GM12878 (cell line): ENCODE measurements at regions not wholly inside any gene's neighbourhood (a gene's known extent, or its start where the extent isn't known, plus 50 kb on each side); places are given as distances from the start of the nearest gene placed in this dataset.

Experiments
- ASH2L ChIP-seq: fragments of 300-600, 200-600 bp; sonication (generic); IDR thresholded peaks from 2 replicates; pipeline ENCODE4 v1.6.1; 2017; ENCODE audit warnings: low read depth, mild to moderate bottlenecking, borderline replicate concordance
- ATF3 ChIP-seq: IDR thresholded peaks from 2 replicates; pipeline ENCODE4 v1.6.1; 2011; ENCODE audit warnings: low read depth, mild to moderate bottlenecking, low read length, moderate library complexity, borderline replicate concordance; ENCODE audit errors: extremely low read depth
- ATF7 ChIP-seq: fragments of 450-650 bp; IDR thresholded peaks from 2 replicates; pipeline ENCODE4 v1.6.1; 2016; ENCODE audit warnings: low read depth, mild to moderate bottlenecking
- CREB1 ChIP-seq: IDR thresholded peaks from 2 replicates; pipeline ENCODE4 v1.6.1; 2012; ENCODE audit warnings: low read depth, mild to moderate bottlenecking, inconsistent platforms
- EED ChIP-seq: sonication (generic); IDR thresholded peaks from 2 replicates; pipeline ENCODE4 v1.6.1; 2016; ENCODE audit warnings: antibody characterized with exemption, low read depth
- GABPA ChIP-seq: IDR thresholded peaks from 2 replicates; pipeline ENCODE4 v1.6.1; 2014; ENCODE audit warnings: antibody characterized with exemption, low read depth, mild to moderate bottlenecking, inconsistent platforms
- GATAD2B ChIP-seq: fragments of 450-650 bp; conservative IDR thresholded peaks from 2 replicates; pipeline ENCODE4 v1.6.1; 2017; ENCODE audit warnings: low read depth, mild to moderate bottlenecking, moderate library complexity
- HDAC6 ChIP-seq: fragments of 200-600 bp; sonication (generic); IDR thresholded peaks from one replicate; pipeline ENCODE4 v1.8.0; 2017; ENCODE audit warnings: antibody characterized with exemption; ENCODE audit not compliant: unreplicated experiment
- KAT2A ChIP-seq: conservative IDR thresholded peaks from 2 replicates; pipeline ENCODE4 v1.6.1; 2011; ENCODE audit warnings: low read depth, low read length; ENCODE audit not compliant: control insufficient read depth
- LARP7 ChIP-seq: fragments of 450-650 bp; IDR thresholded peaks from 2 replicates; pipeline ENCODE4 v1.6.1; 2017; ENCODE audit warnings: mild to moderate bottlenecking
- NR2C2 ChIP-seq: IDR thresholded peaks from 2 replicates; pipeline ENCODE4 v1.6.1; 2011; ENCODE audit warnings: borderline replicate concordance, low read depth; ENCODE audit not compliant: control insufficient read depth, insufficient read length
- NRF1 ChIP-seq: conservative IDR thresholded peaks from 2 replicates; pipeline ENCODE4 v1.6.1; 2011; ENCODE audit warnings: mild to moderate bottlenecking, low read depth, low read length, improper control_type of control experiment
- PKNOX1 ChIP-seq: fragments of 450-650 bp; IDR thresholded peaks from 2 replicates; pipeline ENCODE4 v1.6.1; 2016; ENCODE audit warnings: mild to moderate bottlenecking
- PML ChIP-seq: IDR thresholded peaks from 2 replicates; pipeline ENCODE4 v1.6.1; 2012; ENCODE audit warnings: low read length, inconsistent platforms
- SMAD5 ChIP-seq: IDR thresholded peaks from 2 replicates; pipeline ENCODE4 v1.6.1; 2016; ENCODE audit warnings: antibody characterized with exemption, low read depth
- STAT1 ChIP-seq: fragments of 450-650 bp; conservative IDR thresholded peaks from 2 replicates; pipeline ENCODE4 v1.6.1; 2014; ENCODE audit warnings: antibody characterized with exemption, mild to moderate bottlenecking
- TAF1 ChIP-seq: IDR thresholded peaks from 2 replicates; pipeline ENCODE4 v1.6.1; 2011; ENCODE audit warnings: mild to moderate bottlenecking, low read depth, low read length, borderline replicate concordance
- TARDBP ChIP-seq: IDR thresholded peaks from 2 replicates; pipeline ENCODE4 v1.6.1; 2016; ENCODE audit warnings: borderline replicate concordance
- TBL1XR1 ChIP-seq: IDR thresholded peaks from 2 replicates; pipeline ENCODE4 v1.6.1; 2012; ENCODE audit warnings: low read depth, low read length, improper control_type of control experiment
- TCF3 ChIP-seq: IDR thresholded peaks from 2 replicates; pipeline ENCODE4 v1.6.1; 2012; ENCODE audit warnings: low read depth, mild to moderate bottlenecking, low read length, borderline replicate concordance; ENCODE audit not compliant: insufficient read depth
- TCF7 ChIP-seq: IDR thresholded peaks from 2 replicates; pipeline ENCODE4 v1.6.1; 2014; ENCODE audit warnings: antibody characterized with exemption, borderline replicate concordance
- WRNIP1 ChIP-seq: IDR thresholded peaks from 2 replicates; pipeline ENCODE4 v1.6.1; 2011; ENCODE audit warnings: low read depth, low read length, improper control_type of control experiment, borderline replicate concordance
- YBX1 ChIP-seq: fragments of 450-650 bp; IDR thresholded peaks from 2 replicates; pipeline ENCODE4 v1.6.1; 2016; ENCODE audit warnings: antibody characterized with exemption
- ZNF622 ChIP-seq: fragments of 450-650 bp; IDR thresholded peaks from 2 replicates; pipeline ENCODE4 v1.6.1; 2017; ENCODE audit warnings: mild to moderate bottlenecking, inconsistent platforms
- TF ChIP-seq, protein P1 (sequence below): IDR thresholded peaks from 2 replicates; pipeline ENCODE4 v1.6.1; 2012; ENCODE audit warnings: improper control_type of control experiment, low read depth, low read length; ENCODE audit not compliant: insufficient replicate concordance

DNA sequence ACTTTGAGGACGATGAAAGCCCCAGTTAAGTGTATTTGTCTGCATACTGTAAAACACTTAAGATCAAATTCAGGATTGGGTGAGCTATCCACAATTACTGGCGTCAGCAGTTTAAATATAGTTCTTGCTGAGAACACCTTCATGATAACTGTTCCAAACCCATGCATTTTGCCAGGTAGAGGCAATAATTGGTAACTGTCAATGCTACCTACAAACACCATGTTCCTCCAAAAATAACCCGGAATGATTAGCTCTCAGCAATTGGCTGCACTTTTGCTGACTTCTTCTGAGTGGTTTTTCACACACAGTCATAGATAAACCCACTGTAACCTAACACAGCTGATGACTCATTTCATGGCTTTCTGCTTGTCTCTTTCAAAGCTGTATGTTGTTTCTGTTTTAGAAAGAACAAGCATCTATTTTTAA is 1358.6 kb upstream of the GJE1 start (continued):
- TF ChIP-seq ASH2L (no peak), SMAD5 (no peak), STAT1 (no peak), KAT2A (no peak), PKNOX1 (no peak), NR2C2 (no peak), LARP7 (no peak), HDAC6 (no peak), ATF7 (peak; percentile 68), PML (no peak), GABPA (0 out of 2 replicates have a peak, but pooled peaks have one; percentile 17), YBX1 (no peak), TCF3 (no peak), EED (no peak), TAF1 (no peak), ATF3 (no peak), ZNF622 (no peak), TCF7 (peak; percentile 79), GATAD2B (no peak), WRNIP1 (no peak), TBL1XR1 (no peak; the same call in 1 of the 2 replicates), TARDBP (no peak), CREB1 (peak; percentile 45; the same call in 1 of the 2 replicates), NRF1 (no peak)
- TF ChIP-seq, protein P1, sequence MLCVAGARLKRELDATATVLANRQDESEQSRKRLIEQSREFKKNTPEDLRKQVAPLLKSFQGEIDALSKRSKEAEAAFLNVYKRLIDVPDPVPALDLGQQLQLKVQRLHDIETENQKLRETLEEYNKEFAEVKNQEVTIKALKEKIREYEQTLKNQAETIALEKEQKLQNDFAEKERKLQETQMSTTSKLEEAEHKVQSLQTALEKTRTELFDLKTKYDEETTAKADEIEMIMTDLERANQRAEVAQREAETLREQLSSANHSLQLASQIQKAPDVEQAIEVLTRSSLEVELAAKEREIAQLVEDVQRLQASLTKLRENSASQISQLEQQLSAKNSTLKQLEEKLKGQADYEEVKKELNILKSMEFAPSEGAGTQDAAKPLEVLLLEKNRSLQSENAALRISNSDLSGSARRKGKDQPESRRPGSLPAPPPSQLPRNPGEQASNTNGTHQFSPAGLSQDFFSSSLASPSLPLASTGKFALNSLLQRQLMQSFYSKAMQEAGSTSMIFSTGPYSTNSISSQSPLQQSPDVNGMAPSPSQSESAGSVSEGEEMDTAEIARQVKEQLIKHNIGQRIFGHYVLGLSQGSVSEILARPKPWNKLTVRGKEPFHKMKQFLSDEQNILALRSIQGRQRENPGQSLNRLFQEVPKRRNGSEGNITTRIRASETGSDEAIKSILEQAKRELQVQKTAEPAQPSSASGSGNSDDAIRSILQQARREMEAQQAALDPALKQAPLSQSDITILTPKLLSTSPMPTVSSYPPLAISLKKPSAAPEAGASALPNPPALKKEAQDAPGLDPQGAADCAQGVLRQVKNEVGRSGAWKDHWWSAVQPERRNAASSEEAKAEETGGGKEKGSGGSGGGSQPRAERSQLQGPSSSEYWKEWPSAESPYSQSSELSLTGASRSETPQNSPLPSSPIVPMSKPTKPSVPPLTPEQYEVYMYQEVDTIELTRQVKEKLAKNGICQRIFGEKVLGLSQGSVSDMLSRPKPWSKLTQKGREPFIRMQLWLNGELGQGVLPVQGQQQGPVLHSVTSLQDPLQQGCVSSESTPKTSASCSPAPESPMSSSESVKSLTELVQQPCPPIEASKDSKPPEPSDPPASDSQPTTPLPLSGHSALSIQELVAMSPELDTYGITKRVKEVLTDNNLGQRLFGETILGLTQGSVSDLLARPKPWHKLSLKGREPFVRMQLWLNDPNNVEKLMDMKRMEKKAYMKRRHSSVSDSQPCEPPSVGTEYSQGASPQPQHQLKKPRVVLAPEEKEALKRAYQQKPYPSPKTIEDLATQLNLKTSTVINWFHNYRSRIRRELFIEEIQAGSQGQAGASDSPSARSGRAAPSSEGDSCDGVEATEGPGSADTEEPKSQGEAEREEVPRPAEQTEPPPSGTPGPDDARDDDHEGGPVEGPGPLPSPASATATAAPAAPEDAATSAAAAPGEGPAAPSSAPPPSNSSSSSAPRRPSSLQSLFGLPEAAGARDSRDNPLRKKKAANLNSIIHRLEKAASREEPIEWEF, result no peak
